Panc1 (cell line): ENCODE measurements at regions not wholly inside any gene's neighbourhood (a gene's known extent, or its start where the extent isn't known, plus 50 kb on each side); places are given as distances from the start of the nearest gene placed in this dataset.

ENCODE experiments used
- ATAC-seq: fragments of 200-7000 bp; cut with Tn5 transposase; 2 replicates; pipeline ENCODE4 v1.9.1; 2020; ENCODE audit warnings: mild to moderate bottlenecking, moderate library complexity
- BruUV-seq: library from RNA; stranded (reverse); fragments of 400-500 nt; replicated peaks from 2 replicates; lab custom pipeline; 2021; lab: Mats Ljungman, UMichigan
- CTCF ChIA-PET: fragments of 300-600 bp; sonication (Branson Sonifier 250); formaldehyde crosslinking; loops from one replicate; lab custom pipeline; 2022; ENCODE audit warnings: antibody characterized with exemption; lab: Charles Lee
- POLR2A ChIA-PET: fragments of 300-600 bp; sonication (Branson Sonifier 250); formaldehyde crosslinking; loops from one replicate; lab custom pipeline; 2022; ENCODE audit warnings: antibody characterized with exemption; lab: Charles Lee
- DNase-seq: peaks from one replicate; pipeline ENCODE4 v3.0.0-alpha.2; 2010; ENCODE audit warnings: low read depth, low spot score
- H3K27ac ChIP-seq: 2 replicates; pipeline ENCODE4 v1.5.1; 2011; ENCODE audit warnings: mild to moderate bottlenecking, low read length, inconsistent platforms
- H3K27me3 ChIP-seq: fragments of 200-500 bp; sonication (Bioruptor generic); 2 replicates; pipeline ENCODE4 v1.6.0; 2014; ENCODE audit warnings: low read length, inconsistent platforms; ENCODE audit not compliant: control insufficient read depth, insufficient read depth
- H3K36me3 ChIP-seq: fragments of 200-500 bp; sonication (Bioruptor generic); 2 replicates; pipeline ENCODE4 v1.5.1; 2014; ENCODE audit warnings: inconsistent platforms, mild to moderate bottlenecking, low read length, moderate library complexity; ENCODE audit not compliant: control insufficient read depth, insufficient read depth
- H3K4me1 ChIP-seq: 2 replicates; pipeline ENCODE4 v1.5.1; 2011; ENCODE audit warnings: inconsistent platforms, mild to moderate bottlenecking, low read length, moderate library complexity; ENCODE audit not compliant: control insufficient read depth, insufficient read depth
- H3K4me3 ChIP-seq, 2 experiments: 2 replicates each; pipeline ENCODE4 v1.5.1; 2011 to 2012; ENCODE audit warnings: low read depth in 2 of 2, low read length in 2 of 2, mild to moderate bottlenecking in 2 of 2, inconsistent platforms in 1 of 2, moderate library complexity in 1 of 2
- H3K9me3 ChIP-seq: fragments of 200-500 bp; sonication (Bioruptor generic); 2 replicates; pipeline ENCODE4 v1.5.1; 2014; ENCODE audit warnings: low read depth, mild to moderate bottlenecking, inconsistent platforms, low read length, moderate library complexity; ENCODE audit not compliant: control insufficient read depth, insufficient read depth
- POLR2AphosphoS5 ChIP-seq: IDR thresholded peaks from 2 replicates; pipeline ENCODE4 v1.6.1; 2012; ENCODE audit warnings: mild to moderate bottlenecking, low read depth, low read length, moderate library complexity
- REST ChIP-seq, 2 experiments: IDR thresholded peaks; 2 replicates each; pipeline ENCODE4 v1.6.1; 2011 to 2012; ENCODE audit warnings: low read depth in 2 of 2, control low read depth in 1 of 2, low read length in 1 of 2, mild to moderate bottlenecking in 1 of 2, moderate library complexity in 1 of 2; ENCODE audit not compliant: insufficient read depth in 1 of 2
- SIN3A ChIP-seq: IDR thresholded peaks from 2 replicates; pipeline ENCODE4 v1.6.1; 2012; ENCODE audit warnings: low read depth, mild to moderate bottlenecking, low read length, moderate library complexity, borderline replicate concordance; ENCODE audit not compliant: insufficient read depth
- TCF7L2 ChIP-seq: IDR thresholded peaks from 2 replicates; pipeline ENCODE4 v1.6.1; 2011; ENCODE audit warnings: mild to moderate bottlenecking, low read depth, low read length, inconsistent platforms
- in situ Hi-C: cut with HindIII; loops from 2 replicates; pipeline ENCODE4 v1.10.0; 2016; ENCODE audit warnings: low sequenced_read_pairs, low pct_unique_long_range_greater_than_20kb
- intact Hi-C: fragments of 100-400 bp; cut with micrococcal nuclease; formaldehyde crosslinking; loops from one replicate; pipeline ENCODE4 v1.10.0; 2022; ENCODE audit not compliant: unreplicated experiment
- TF ChIP-seq, protein P1 (sequence below): fragments of 450-650 bp; IDR thresholded peaks from 2 replicates; pipeline ENCODE4 v1.5.1; 2017; ENCODE audit warnings: mild to moderate bottlenecking

GRCh38 chr10:111392910-111393309 lies 316.1 kb downstream of the ADRA2A start:
- intact Hi-C loops (no loop called here), in situ Hi-C loops (no loop called here)
- Histone ChIP-seq H3K4me3 (no peak overlapping the region), H3K9me3 (no peaks in the 10 kb centered on the region), H3K27ac (no peak overlapping the region), H3K27me3 (no peaks in the 10 kb centered on the region), H3K36me3 (no peaks in the 10 kb centered on the region), H3K4me1 (no peaks in the 10 kb centered on the region)
- TF ChIP-seq POLR2AphosphoS5 (no peak), SIN3A (no peak), REST (IDR thresholded peaks at IDR 0.05; ENCODE audit: insufficient read depth in 1 of 2, low read depth in 2 of 2, low read length in 1 of 2) (no peak), TCF7L2 (no peak)
- TF ChIP-seq, protein P1, sequence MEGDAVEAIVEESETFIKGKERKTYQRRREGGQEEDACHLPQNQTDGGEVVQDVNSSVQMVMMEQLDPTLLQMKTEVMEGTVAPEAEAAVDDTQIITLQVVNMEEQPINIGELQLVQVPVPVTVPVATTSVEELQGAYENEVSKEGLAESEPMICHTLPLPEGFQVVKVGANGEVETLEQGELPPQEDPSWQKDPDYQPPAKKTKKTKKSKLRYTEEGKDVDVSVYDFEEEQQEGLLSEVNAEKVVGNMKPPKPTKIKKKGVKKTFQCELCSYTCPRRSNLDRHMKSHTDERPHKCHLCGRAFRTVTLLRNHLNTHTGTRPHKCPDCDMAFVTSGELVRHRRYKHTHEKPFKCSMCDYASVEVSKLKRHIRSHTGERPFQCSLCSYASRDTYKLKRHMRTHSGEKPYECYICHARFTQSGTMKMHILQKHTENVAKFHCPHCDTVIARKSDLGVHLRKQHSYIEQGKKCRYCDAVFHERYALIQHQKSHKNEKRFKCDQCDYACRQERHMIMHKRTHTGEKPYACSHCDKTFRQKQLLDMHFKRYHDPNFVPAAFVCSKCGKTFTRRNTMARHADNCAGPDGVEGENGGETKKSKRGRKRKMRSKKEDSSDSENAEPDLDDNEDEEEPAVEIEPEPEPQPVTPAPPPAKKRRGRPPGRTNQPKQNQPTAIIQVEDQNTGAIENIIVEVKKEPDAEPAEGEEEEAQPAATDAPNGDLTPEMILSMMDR, result no peak
- POLR2A ChIA-PET, result no interaction called here
- BruUV-seq, result no TSS peak
- CTCF ChIA-PET, result no interaction called here
- DNase-seq (no peak), ATAC-seq (no peak)

DNA sequence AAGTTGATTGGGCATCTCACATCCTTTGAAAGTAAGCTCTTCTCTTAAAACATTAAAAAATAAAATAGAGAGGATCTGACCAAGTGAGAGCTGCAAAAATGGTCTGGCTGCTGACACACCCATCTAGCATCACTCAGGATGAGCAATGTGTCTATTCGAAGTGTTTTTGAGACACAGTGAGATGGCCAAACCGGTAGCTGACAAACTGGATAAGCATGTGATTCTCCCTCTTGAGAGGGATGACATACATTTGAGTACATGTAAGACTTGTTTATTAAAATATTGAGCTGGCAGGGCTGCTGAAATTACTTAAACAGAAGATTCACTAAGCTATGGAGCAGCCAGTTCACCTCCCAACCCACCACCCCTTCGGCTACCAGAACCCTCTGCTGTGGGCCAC lies 333.9 kb downstream of the ADRA2A start:
- no TSS peak for BruUV-seq
- no peaks in the 10 kb centered on the region for H3K9me3 ChIP-seq
- no peak for DNase-seq
- CTCF ChIA-PET, result no interaction called here
- H3K36me3 ChIP-seq, result no peaks in the 10 kb centered on the region
- no peak overlapping the region for H3K27ac ChIP-seq
- POLR2A ChIA-PET, result no interaction called here
- H3K4me1 ChIP-seq, result no peaks in the 10 kb centered on the region
- H3K4me3 ChIP-seq, result no peak overlapping the region
- intact Hi-C loops (no loop called here), in situ Hi-C loops (no loop called here)
- no peak for ATAC-seq
- no peaks in the 10 kb centered on the region for H3K27me3 ChIP-seq
- TF ChIP-seq REST (IDR thresholded peaks at IDR 0.05; ENCODE audit: insufficient read depth in 1 of 2, low read depth in 2 of 2, low read length in 1 of 2) (no peak), SIN3A (no peak), TCF7L2 (no peak), POLR2AphosphoS5 (no peak)
- TF ChIP-seq, protein P1, result no peak
